Left cardiac atrium (tissue), 4 donors: ENCODE measurements at regions not wholly inside any gene's neighbourhood (a gene's known extent, or its start where the extent isn't known, plus 50 kb on each side); places are given as distances from the start of the nearest gene placed in this dataset.
"Not testable (repeated sequence)": the region's sequence is repeated elsewhere in the genome, so short reads cannot be mapped to it uniquely, and the experiment has no call there.

ENCODE experiments used
- ATAC-seq, 2 donors: fragments of 200-7000 bp; cut with Tn5 transposase; one replicate each; pipeline ENCODE4 v1.9.1; 2020; ENCODE audit warnings: mild to moderate bottlenecking in 2 of 2, moderate library complexity in 2 of 2
- DNase-seq: peaks from one replicate; pipeline ENCODE4 v3.0.0-alpha.2; 2020
- intact Hi-C, 2 donors: fragments of 100-400 bp; cut with DNase I; formaldehyde crosslinking; loops; one replicate each; pipeline versions ENCODE4 v1.14.1 to v1.15.1; 2022 to 2023
- donor health status: DM: no; HTN: yes; CAD: no.
- donor health status: DM: no; HTN: yes; CAD: no; lungs with severe emphysema.
- donor health status: DM: yes; HTN: yes; CAD: no.
- donor health status: Dilated cardiomyopathy.

DNA sequence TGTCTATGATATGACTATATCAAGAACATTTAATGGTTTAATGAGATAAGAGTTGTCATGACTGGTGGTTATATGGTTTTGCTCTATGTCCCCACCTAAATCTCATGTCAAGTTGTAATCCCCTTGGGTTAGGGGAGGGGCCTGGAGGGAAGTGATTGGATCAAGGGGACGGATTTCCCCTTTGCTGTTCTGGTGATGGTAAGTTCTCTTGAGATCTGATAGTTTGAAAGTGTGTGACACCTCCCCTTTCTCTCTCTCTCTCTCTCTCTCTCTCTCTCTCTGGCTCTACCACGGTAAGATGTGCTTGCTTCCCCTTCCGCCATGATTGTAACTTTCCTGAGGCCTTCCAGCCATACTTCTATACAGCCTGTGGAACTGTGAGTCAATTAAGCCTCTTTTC, 803.4 kb downstream of the TRIML1 start:
- DNase-seq (no peak), ATAC-seq (no peak)
- intact Hi-C loops: no loop called here

DNA sequence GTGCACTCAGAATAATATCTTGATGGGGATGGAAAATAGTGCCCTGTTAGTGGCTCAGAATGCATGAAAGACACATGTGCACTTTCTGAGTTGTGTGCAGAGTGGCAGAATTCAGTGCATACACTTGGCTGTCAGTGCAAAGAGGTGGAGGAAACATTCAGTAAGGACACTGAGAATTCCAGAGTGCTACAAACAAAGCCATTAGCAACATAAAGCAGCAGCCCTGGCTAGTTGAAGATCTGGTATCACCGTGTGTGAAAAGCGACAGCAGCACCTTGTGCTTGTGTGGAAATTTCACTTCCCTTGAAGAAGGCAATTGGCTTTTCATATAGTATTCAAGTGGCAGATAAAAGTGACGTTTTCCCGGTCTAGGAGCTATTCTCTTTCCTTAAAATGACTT, 810.4 kb downstream of the TRIML1 start:
- ATAC-seq: no peak
- intact Hi-C loops: no loop called here
- DNase-seq: no peak

DNA sequence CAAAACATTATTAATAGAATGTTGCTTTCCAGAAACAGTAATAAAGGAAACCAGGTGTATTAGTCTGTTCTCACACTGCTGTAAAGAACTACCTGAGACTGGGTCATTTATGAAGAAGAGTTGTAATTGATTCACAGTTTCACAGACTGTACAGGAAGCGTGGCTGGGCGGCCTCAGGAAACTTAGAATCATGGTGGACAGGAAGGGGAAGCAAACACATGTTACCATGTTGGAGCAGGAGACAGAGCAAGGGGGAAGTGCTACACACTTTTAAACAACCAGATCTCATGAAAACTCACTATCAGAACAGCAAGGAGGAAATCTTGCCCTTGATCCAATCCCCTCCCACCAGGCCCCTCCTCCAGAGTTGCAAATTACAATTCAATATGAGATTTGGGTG, 815.8 kb downstream of the TRIML1 start:
- ATAC-seq: no peak
- no peak for DNase-seq
- intact Hi-C loops: no loop called here

DNA sequence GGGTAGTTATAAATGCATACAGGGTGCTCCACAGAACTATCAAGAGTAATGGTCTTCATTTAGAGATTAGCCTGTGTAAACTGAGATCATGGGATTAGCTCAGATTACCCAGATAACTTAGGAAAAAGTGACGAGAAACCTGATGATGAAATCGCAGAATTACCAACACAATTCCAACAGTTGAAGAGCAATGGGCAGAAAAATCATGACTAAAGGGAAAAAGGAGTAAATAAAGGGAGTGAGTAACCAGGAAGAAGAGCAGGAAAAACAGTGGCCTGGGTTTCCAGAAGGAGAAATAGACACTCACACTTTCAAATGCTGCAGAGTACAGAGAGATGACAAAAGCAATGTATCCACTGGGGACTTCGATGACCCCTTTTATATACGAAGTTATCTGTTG, 817.3 kb downstream of the TRIML1 start:
- intact Hi-C loops: no loop called here
- no peak for DNase-seq
- no peak for ATAC-seq

DNA sequence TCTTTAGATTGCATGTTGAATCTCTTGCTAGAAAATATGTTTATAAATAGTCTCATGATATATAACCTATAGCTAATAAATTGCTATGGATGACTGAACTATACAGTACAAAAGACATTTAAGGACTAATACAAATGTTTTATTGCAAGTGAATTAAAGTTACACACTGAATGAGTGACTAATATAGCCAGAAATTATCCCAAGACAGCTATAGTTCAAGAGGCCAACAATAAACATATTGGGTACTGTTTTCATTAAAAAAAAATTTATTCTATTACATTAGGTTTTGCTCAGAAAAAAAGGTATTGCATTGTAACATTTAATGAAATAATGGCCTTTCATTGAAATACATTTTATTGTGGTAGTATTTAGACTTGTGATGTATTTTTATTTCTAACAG, 819.1 kb downstream of the TRIML1 start:
- no peak for DNase-seq
- intact Hi-C loops: no loop called here
- ATAC-seq: no peak

DNA sequence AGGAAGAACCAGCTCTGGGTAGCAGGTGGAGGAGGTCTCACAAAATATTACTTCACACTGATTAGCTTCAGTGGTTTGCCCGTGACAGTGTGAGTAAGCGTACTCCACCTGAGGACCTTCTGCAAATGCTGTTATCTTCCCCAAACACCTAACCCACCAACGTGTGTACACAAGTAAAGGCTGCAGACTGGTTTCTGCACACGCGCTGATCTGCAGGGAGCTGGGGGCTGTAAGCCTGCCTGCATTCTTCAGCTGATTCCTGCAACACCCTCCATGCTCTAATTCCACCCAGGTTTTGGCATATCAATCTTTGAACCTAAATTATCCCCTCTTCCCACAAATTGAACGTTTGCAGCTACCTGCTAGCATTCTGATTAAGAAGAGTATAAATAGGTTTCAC, 820.2 kb downstream of the TRIML1 start:
- no peak for ATAC-seq
- intact Hi-C loops: no loop called here
- DNase-seq: no peak

DNA sequence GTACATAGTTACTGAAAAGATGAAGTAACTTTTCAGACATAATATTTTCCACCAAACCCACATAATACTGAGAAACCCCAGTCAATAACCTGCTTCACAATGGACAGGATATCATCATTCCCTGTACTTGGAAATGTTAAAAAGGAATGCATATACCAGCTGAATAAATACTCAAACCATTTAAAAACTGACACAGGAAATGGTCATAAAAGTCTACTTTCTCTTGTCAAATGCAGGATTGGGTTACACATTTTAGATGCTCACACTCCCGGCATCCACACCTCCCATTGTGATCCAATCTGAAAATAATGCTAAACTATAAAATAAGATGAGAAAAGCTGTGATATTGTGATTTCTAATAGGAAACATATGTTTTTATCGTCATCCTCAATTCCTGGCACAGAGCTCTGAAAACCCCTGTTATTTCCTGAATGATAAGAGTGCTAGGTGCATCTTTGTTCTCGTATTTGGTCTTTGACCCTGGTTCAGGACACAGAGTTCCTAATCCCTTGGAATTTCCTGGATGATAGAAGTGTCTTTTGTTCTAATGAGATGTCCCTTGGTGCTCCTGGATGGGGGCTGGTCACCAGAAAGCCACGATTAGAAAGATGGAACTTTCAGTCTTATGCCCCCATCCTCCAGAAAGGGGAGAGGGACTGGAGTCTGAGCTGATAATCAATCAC, 821.3 kb downstream of the TRIML1 start:
- intact Hi-C loops: no loop called here
- no peak for ATAC-seq
- no peak for DNase-seq

DNA sequence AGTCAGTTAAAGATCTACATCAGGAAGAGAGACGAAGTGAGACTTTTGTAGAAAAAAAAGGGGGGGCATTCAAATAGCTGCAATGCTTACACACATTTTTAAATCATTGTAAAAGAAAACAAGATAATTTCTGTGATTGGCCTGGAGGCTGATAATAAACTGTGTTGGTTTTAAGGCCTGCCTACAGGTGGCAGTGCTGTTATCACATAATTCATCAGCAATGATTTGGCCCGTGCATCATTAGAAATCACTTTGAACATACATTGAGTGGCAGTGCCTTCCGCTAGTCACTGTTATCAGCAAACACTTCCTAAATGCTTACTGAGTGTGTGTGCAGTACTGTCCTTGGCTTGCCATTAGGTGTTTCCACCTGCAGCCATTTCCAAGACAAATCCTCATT, 831.9 kb downstream of the TRIML1 start:
- no peak for DNase-seq
- no peak for ATAC-seq
- intact Hi-C loops: no loop called here

DNA sequence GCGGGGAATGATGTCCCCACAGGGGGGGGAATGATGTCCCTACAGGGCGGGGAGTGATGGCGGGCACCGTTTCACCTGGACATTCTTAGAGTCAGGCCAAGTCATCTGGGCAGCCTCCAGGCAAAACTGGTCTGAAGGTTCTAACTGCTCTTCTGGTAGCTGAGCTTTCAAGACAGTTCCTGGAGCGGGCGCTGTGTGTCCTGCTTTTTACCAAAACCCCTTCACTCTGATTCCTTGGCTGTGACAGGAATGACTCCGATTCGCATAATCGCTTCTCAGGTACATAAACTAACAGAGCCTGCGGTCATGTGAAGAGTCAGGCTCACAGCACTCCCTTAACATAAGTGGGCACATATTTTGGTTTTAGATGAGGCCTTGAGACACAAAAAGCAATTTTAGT, 836.0 kb downstream of the TRIML1 start:
- DNase-seq: no peak
- intact Hi-C loops: no loop called here
- ATAC-seq: no peak

DNA sequence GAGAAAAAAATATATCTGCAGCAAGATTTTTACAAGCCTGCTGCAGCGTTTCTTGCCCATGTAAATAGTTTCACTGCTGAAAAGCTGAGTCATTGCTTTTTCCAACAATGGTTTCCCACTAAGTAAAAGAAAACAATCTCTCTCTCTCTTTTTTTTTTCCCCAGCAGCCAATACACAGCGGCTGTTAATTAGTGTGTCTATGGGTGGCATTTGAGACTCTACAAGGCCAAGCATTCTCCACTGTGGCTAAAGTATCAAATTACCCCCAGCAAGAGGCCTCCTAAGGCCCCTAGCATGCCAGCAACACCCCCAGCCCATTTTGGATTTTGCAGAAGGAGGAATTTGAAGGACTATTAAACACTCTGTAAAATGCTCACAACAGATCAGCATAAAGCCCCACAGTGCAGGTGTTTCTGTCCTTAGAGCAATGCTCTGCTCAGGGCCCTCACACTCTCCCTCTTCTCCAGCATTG, 837.4 kb downstream of the TRIML1 start:
- DNase-seq (no peak), ATAC-seq (no peak)
- intact Hi-C loops: no loop called here

DNA sequence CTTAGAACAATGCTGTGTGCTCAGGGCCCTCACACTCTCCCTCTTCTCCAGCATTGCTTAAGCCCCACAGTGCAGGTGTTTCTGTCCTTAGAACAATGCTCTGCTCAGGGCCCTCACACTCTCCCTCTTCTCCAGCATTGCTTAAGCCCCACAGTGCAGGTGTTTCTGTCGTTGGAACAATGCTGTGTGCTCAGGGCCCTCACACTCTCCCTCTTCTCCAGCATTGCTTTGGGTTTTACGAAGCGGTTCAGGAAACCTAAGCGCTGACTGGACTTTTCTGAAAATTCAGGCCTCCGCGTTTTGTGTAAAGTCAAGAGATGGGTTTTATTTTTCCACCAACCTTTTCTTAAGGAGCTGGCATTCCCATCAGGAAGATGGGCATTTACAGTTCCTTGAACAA, 838.0 kb downstream of the TRIML1 start:
- DNase-seq, intact Hi-C loops, ATAC-seq: not testable (repeated sequence)

DNA sequence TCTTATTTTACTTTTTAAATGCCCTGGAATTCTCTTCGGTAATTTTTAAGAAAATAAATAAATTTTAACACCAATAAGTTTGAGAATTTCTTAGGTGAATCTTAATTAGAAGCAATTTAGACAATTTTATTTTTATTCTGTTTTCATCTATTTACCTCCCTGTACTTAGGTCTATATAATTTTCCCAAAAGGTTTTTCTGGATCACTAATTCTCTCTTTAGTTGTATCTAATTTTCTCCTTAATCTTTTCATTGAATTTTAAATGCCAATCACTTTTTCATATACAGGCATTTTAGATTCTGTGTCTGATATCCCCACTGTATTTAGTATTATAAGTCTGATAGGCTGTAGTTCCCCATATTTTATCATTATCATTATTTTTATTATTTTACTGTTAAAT, 845.3 kb downstream of the TRIML1 start:
- intact Hi-C loops: no loop called here
- no peak for DNase-seq
- ATAC-seq: no peak

DNA sequence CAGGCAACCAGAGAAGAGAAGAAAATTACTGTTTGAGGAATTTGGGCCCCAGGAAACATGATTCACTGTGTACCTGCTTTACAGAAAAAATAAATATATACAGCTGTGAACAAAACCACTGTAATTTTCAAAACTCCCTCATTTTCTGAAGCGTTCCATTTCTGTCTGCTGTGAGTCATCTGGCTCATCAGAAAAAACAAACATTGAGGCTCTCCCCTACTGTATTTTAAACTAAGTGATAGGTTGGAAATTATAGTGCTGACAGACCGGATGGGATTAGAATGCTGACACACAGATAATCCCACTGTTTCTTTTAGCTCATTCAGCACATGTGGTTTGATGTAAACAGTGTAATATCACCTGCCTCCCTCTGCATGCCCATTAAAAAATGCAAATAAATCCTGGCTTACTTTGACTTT, 847.0 kb downstream of the TRIML1 start:
- ATAC-seq (no peak), DNase-seq (no peak)
- intact Hi-C loops: no loop called here

DNA sequence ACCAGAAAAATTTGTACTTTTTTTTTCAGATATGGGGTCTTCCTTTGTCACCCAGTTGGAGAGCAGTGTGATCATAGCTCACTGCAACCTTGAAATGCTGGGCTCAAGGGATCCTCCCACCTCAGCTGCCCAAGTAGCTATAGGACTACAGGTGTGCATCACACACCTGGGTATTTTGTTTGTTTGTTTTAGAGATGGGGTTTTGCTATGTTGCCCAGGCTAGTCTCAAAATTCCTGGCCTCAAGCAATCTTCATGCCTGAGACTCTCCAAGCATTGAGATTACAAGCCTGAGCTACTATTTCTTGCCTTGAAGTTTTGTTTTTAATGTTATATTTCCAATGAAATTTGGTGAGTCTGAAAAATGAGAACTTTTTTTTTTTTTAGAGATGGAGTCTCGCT, 847.8 kb downstream of the TRIML1 start:
- DNase-seq (no peak), ATAC-seq (no peak)
- intact Hi-C loops: no loop called here

DNA sequence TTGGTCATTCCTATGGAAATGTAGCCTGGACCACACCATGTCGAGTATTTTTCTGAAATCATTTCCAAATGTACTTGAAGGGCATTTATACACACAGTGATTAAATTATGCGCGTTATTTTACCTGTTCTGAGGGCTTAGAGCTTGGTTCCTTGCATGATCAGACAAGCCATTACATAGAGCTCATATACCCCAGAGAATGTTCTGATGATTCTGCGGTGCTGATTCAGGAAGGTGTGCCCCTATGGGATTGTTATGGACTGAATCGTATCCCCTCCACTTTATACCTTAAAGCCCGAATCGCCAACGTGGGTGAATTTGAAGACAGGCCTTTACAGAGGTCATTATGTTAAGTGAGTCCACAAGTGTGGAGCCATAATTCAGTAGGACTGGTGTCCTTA, 848.9 kb downstream of the TRIML1 start:
- intact Hi-C loops: no loop called here
- no peak for DNase-seq
- ATAC-seq: no peak

DNA sequence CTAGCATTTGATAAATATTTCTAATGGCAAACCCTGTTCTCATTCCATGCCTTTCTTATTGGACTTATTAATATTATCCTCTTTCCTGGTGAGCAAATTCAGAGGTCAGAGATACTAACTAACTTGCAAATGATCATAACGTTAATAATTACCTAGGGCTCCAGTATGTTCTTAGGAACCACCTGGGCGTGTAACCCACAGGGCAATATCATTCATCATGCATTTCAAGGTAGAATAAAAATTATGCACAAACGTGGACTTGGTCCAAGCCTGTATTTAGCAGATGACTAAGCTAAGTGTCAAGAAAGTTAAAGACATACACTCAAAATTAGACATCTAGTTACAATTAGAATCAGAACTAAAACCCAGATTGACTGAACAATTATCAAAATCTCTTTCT, 850.1 kb downstream of the TRIML1 start:
- no peak for DNase-seq
- intact Hi-C loops: no loop called here
- ATAC-seq: no peak

DNA sequence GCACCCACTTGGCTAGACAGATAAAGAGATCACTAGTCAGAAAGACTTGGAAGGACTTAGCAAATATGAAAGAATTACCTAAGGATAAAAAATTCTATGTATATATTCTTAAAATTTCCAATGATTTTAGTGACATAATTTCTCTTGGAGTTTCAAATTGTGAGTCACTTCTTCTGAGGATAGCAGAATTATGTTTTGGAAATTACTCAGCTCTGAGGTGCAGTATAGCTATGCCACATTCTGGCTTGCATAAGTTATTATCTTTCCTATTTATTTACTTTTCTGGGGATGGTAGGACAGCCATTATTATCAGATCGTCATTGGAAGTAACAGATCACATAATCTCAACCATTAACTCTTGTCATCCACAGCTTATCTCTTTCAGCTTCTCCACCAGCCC, 853.5 kb downstream of the TRIML1 start:
- intact Hi-C loops: no loop called here
- DNase-seq (no peak), ATAC-seq (no peak)

DNA sequence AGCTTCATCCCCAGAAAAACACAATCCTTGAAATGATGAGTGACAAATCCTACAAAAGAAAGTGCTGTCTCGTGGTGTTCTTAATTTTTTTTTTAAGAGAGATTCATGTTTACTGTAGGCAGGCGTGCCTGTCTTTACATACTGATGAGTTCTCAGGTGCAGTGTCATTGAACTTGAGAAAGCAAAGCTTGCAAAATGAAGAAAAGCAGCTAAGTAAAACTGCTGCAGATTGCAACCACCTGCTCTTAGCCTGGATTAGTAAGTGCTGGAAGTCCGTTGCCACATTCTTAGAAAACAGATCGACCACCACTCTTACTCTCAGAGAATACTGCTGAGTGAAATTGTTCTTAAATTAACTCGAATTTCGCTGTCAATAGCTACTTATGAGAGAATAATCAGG, 854.6 kb downstream of the TRIML1 start:
- ATAC-seq: no peak
- intact Hi-C loops: no loop called here

DNA sequence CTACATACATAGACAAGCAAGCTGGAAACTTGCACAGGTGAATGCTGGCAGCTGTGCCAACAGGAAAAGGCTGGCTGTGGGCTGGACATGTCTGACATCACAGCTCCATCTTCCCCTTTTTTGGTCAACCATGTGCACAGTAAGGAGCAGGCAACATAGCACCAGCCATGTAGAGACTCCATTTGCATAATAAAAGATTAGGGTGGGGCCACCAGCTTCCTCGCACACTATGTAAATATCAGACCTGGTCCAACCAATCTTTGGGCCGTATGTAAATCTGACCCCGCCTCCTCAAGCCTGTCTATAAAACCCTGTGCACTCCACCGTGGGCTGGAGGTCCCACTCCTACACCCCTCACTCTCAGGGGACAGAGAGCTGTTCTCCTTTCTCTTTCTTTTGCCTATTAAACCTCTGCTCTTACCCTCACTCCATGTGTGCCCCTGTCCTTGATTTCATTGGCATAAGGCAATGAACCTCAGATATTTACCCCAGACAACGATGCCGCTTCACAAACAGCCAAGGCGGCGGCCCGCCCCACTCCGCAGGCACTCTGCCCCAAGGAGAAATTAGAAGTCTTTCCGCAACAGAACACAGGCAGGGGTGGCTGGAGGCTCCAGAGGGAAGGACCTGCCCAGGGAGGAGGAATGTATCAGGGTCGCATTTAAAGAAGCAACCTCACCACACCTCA, 862.2 kb downstream of the TRIML1 start:
- intact Hi-C loops: no loop called here
- ATAC-seq (no peak), DNase-seq (no peak)

More for the DNA sequence above, 854.6 kb downstream of the TRIML1 start:
- no peak for DNase-seq

DNA sequence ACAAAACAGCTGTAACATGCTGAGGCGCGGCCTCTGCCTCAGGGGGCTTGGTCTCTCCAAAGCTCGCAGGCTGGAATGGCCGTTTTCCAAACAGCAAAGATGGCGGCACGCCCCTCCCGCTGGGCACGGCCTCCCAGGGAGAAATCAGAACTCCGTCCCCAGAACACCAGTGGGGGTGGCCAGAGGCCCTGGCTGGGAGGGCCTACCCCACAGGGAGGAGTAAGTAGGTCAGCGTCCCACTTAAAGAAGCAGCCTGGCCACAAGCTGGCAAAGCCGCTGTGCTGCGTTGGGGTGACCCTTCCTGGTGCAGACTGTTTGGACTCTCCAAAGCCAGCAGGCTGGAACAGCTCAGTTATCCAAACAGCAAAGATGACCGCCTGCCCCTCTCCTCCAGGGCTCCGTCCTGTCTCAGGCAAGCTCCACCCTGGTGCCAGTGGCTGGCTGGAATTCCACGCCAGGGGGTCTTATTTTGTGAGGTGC, 862.8 kb downstream of the TRIML1 start:
- ATAC-seq (no peak), DNase-seq (no peak)
- intact Hi-C loops: no loop called here

DNA sequence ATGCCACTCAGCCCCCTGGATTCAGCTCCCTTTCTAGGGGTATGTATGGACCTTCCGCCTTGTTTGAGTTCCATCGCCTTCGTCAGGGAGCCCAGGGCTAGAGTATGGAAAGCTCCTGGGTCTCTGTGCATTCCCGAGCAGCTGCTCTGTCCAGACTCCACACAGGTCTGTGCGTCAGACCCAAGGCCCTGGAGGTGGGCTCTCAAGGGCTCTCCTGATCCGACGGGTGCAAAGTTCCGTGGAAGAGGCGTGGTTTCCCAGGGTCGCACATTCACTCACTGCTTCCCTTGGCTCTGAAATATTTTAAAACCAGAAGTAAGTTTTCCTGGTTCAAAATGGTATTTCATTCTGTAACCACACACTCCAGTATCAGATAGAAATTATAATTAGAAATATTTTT, 863.2 kb downstream of the TRIML1 start:
- intact Hi-C loops: no loop called here
- no peak for ATAC-seq
- no peak for DNase-seq
